GM18861 (cell line): ENCODE measurements at regions not wholly inside any gene's neighbourhood (a gene's known extent, or its start where the extent isn't known, plus 50 kb on each side); places are given as distances from the start of the nearest gene placed in this dataset.
"Not testable (repeated sequence)": the region's sequence is repeated elsewhere in the genome, so short reads cannot be mapped to it uniquely, and the experiment has no call there.

Source experiments
- ATAC-seq: cut with Tn5 transposase; IDR thresholded peaks from one replicate; pipeline ENCODE4 v1.9.1; 2021; ENCODE audit not compliant: unreplicated experiment

- ATAC-seq: no peak
These were observed 118.8 kb downstream of the SKIDA1 start for GRCh38 chr10:21406595-21407193.

- no peak for ATAC-seq
These were observed 119.5 kb downstream of the SKIDA1 start for GRCh38 chr10:21405981-21406380.

GRCh38 chr10:21403256-21404015, 122.0 kb downstream of the SKIDA1 start:
- no peak for ATAC-seq

GRCh38 chr10:21402606-21403083, 122.8 kb downstream of the SKIDA1 start:
- ATAC-seq: no peak

- ATAC-seq: no peak
These were observed 124.3 kb downstream of the SKIDA1 start for GRCh38 chr10:21401196-21401595.

GRCh38 chr10:21399392-21400035, 126.0 kb downstream of the SKIDA1 start:
- no peak for ATAC-seq

GRCh38 chr10:21398563-21399231, 126.8 kb downstream of the SKIDA1 start:
- ATAC-seq: no peak

GRCh38 chr10:21396889-21397288, 128.6 kb downstream of the SKIDA1 start:
- ATAC-seq: no peak

GRCh38 chr10:21393931-21394330, 131.6 kb downstream of the SKIDA1 start:
- ATAC-seq: no peak

- ATAC-seq: no peak
These were observed 136.9 kb downstream of the SKIDA1 start for GRCh38 chr10:21388589-21388988.

- ATAC-seq: no peak
These were observed 137.6 kb downstream of the SKIDA1 start for GRCh38 chr10:21387868-21388267.

- ATAC-seq: no peak
These were observed 139.4 kb downstream of the SKIDA1 start for GRCh38 chr10:21385996-21386585.

- ATAC-seq: no peak
These were observed 139.9 kb downstream of the SKIDA1 start for GRCh38 chr10:21385536-21385935.

GRCh38 chr10:21379143-21379542, 146.3 kb downstream of the SKIDA1 start:
- no peak for ATAC-seq

- ATAC-seq: not testable (repeated sequence)
These were observed 150.2 kb downstream of the SKIDA1 start for GRCh38 chr10:21375274-21375673.

- not testable (repeated sequence) for ATAC-seq
These were observed 151.6 kb downstream of the SKIDA1 start for GRCh38 chr10:21373881-21374280.

- peak; percentile 76 for ATAC-seq
These were observed 152.7 kb downstream of the SKIDA1 start for GRCh38 chr10:21372651-21373410.

GRCh38 chr10:21369697-21370096, 155.8 kb downstream of the SKIDA1 start:
- no peak for ATAC-seq

GRCh38 chr10:21368728-21369425, 156.6 kb downstream of the SKIDA1 start:
- no peak for ATAC-seq
